ENCODE measurements at regions not wholly inside any gene's neighbourhood (a gene's known extent, or its start where the extent isn't known, plus 50 kb on each side); places are given as distances from the start of the nearest gene placed in this dataset.
A peak's percentile ranks its signal among the peaks of the same experiment; 100 is the strongest.

DNA sequence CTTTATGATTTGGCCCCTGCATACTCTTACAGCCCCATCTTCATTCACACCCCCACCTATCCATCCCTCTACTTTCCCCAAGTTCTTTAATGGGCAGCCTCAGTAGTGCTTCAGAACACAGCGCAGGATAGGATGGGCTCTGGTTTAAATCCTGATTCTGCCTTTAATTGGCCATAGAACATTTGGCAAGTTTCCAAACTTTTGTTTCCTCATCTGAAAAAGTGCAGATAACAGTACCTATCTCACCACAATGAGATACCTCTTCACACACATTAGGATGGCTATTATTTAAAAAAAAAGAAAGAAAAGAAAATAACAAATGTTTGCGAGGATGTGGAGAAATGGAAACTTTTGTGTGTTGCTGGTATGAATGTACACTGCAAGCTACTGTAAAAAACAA lies 142.5 kb upstream of the VANGL1 start (continued):
- TF ChIP-seq PRDM2 (tag by site-specific recombination; IDR thresholded peaks at IDR 0.05; ENCODE audit: borderline replicate concordance) (no peak), ZNF664 (tag by site-specific recombination; IDR thresholded peaks at IDR 0.05) (no peak), WT1 (tag by site-specific recombination; IDR thresholded peaks at IDR 0.05) (no peak), HOXC10 (CRISPR knock-in tag; IDR thresholded peaks at IDR 0.05) (no peak), ZBTB10 (tag by site-specific recombination; IDR thresholded peaks at IDR 0.05) (no peak), AEBP2 (tag by site-specific recombination; IDR thresholded peaks at IDR 0.05; ENCODE audit: borderline replicate concordance) (no peak)

- Histone ChIP-seq H3K4me3 (ENCODE audit: low read depth, low read length) (no peak overlapping the region), H3K27ac (ENCODE audit: extremely low read depth, low read depth, low read length) (no peak overlapping the region), H3K9me3 (ENCODE audit: control insufficient read depth, insufficient read depth, low read depth, low read length) (no peaks in the 10 kb centered on the region), H3K36me3 (ENCODE audit: control insufficient read depth in 2 of 2, insufficient read depth in 1 of 2, low read length in 2 of 2) (no peaks in the 10 kb centered on the region), H3K4me1 (ENCODE audit: control insufficient read depth, insufficient read depth, low read length) (no peaks in the 10 kb centered on the region)
- ChIA-PET CTCF (interaction anchor here (1.0 kb wide), 1 partner anchor 10 kb away, joined by 3 read pairs; no protein-coding TSS in a partner anchor), POLR2A (no interaction called here)
- peak; percentile 20; the same call in 1 of the 2 replicates for TF ChIP-seq EGR2 (tag by site-specific recombination; IDR thresholded peaks at IDR 0.05; ENCODE audit: low read depth)
- TF ChIP-seq ZNF404 (tag by site-specific recombination; IDR thresholded peaks at IDR 0.05), result no peak
- TF ChIP-seq, protein P1, sequence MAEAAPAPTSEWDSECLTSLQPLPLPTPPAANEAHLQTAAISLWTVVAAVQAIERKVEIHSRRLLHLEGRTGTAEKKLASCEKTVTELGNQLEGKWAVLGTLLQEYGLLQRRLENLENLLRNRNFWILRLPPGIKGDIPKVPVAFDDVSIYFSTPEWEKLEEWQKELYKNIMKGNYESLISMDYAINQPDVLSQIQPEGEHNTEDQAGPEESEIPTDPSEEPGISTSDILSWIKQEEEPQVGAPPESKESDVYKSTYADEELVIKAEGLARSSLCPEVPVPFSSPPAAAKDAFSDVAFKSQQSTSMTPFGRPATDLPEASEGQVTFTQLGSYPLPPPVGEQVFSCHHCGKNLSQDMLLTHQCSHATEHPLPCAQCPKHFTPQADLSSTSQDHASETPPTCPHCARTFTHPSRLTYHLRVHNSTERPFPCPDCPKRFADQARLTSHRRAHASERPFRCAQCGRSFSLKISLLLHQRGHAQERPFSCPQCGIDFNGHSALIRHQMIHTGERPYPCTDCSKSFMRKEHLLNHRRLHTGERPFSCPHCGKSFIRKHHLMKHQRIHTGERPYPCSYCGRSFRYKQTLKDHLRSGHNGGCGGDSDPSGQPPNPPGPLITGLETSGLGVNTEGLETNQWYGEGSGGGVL (tag by site-specific recombination; IDR thresholded peaks at IDR 0.05), result no peak
- no peak for TF ChIP-seq ZNF670 (tag by site-specific recombination; IDR thresholded peaks at IDR 0.05; ENCODE audit: low read depth)
- TF ChIP-seq ZBTB6 (tag by site-specific recombination; IDR thresholded peaks at IDR 0.05), result no peak
- no peak for TF ChIP-seq ZNF473 (tag by site-specific recombination; IDR thresholded peaks at IDR 0.05)
Measured at GRCh38 chr1:115496904-115497527, 144.8 kb upstream of the VANGL1 start.
